ENCODE measurements at regions not wholly inside any gene's neighbourhood (a gene's known extent, or its start where the extent isn't known, plus 50 kb on each side); places are given as distances from the start of the nearest gene placed in this dataset.

DNA sequence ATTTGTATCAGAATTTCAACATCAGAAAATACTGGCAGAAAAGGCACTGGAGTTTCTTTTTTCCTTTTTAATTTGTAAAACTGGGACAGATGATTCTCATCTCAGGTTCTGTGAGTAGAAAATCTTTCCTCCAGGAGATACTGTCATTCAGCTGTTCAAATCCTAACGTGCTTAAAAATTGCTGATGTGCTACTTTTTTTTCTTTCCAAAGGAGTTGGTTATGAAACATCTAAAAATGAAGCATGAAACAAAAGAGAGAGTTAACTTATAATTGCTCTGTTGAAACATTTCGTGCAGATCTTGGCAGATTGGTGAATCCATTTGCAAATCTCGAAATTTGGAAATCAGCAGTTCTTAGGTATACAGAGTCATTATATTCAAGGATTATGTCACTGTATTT lies 622.6 kb downstream of the RNF144B start (continued):
- TF ChIP-seq HDAC2 (IDR thresholded peaks at IDR 0.05; ENCODE audit: borderline replicate concordance in 1 of 2, low read depth in 2 of 2, low read length in 2 of 2) (no peak), CBX5 (IDR thresholded peaks at IDR 0.05; ENCODE audit: low read depth, low read length) (no peak), GABPA (IDR thresholded peaks at IDR 0.05; ENCODE audit: borderline replicate concordance, insufficient read depth, low read length) (no peak), BRCA1 (IDR thresholded peaks at IDR 0.05; ENCODE audit: low read depth, low read length) (no peak), POU5F1 (IDR thresholded peaks at IDR 0.05; ENCODE audit: low read depth, low read length) (no peak), TCF12 (IDR thresholded peaks at IDR 0.05; ENCODE audit: low read depth, low read length) (no peak), CTBP2 (IDR thresholded peaks at IDR 0.05; ENCODE audit: borderline replicate concordance, insufficient read depth, insufficient read length, low read length) (no peak), TBP (IDR thresholded peaks at IDR 0.05; ENCODE audit: low read depth, low read length) (no peak)

All from H1 (cell line).